Lower leg skin (tissue), 4 donors: ENCODE measurements at regions not wholly inside any gene's neighbourhood (a gene's known extent, or its start where the extent isn't known, plus 50 kb on each side); places are given as distances from the start of the nearest gene placed in this dataset.

ENCODE experiments used
- DNase-seq, 2 donors: peaks; one replicate each; pipeline ENCODE4 v3.0.0-alpha.2; 2019; ENCODE audit warnings: low spot score in 2 of 2
- H3K4me3 ChIP-seq: fragments of 200-600 bp; sonication (generic); 2 replicates; pipeline ENCODE4 v1.5.1; 2017; ENCODE audit warnings: mild to moderate bottlenecking, low read depth; ENCODE audit not compliant: poor library complexity, severe bottlenecking
- CTCF ChIP-seq, 3 donors: fragments of 450-650 bp; IDR thresholded peaks; one replicate each; pipeline ENCODE4 v1.5.1; 2016; ENCODE audit warnings: antibody characterized with exemption in 3 of 3, mild to moderate bottlenecking in 3 of 3, moderate library complexity in 2 of 3
- POLR2A ChIP-seq, 2 donors: fragments of 450-650 bp; IDR thresholded peaks; one replicate each; pipeline ENCODE4 v1.6.1; 2016 to 2017; ENCODE audit warnings: antibody characterized with exemption in 2 of 2, mild to moderate bottlenecking in 1 of 2, moderate library complexity in 1 of 2
- WGBS, 2 donors: methylation state at CpG; one replicate each; pipeline ENCODE4 v1.1.5; 2018; 5-methylcytosine and 5-hydroxymethylcytosine counted together
- intact Hi-C: fragments of 100-400 bp; cut with DNase I; formaldehyde crosslinking; loops from one replicate; pipeline ENCODE4 v1.15.0; 2023; ENCODE audit warnings: low total_unique reads

GRCh38 chrX:45862801-45863200 lies 662.1 kb upstream of the DIPK2B start:
- WGBS, 2 donors = 47 to 50% methylated on average over 1 of the region's 1 CpG
- intact Hi-C loops = no loop called here
- TF ChIP-seq CTCF (IDR thresholded peaks at IDR 0.05) (no peak), POLR2A (IDR thresholded peaks at IDR 0.05) (no peak)
- DNase-seq = no peak
- no peak overlapping the region for H3K4me3 ChIP-seq

DNA sequence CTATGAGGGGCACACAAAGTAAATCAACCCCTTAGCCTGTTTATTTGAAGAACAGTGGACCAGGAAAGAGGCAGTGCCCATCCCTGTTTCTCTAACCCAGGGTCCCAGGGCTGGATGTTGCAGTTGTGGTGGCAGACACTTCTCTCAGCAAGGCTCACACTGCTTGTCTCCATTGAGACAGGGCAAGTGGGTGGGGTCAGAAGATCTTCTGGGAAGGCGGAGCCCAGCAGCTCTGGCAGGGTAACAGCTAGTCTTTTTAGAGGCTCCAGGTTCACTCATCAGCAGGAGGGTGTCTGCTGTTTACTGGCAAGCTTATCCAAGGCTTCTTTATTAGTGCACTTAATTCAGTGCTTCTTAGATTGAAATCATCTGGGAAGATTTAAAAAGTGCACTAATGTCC lies 659.8 kb upstream of the DIPK2B start:
- WGBS, 2 donors = 63 to 83% methylated on average over 1 of the region's 1 CpG
- DNase-seq = no peak
- TF ChIP-seq CTCF (IDR thresholded peaks at IDR 0.05) (no peak), POLR2A (IDR thresholded peaks at IDR 0.05) (no peak)
- intact Hi-C loops = no loop called here
- no peak overlapping the region for H3K4me3 ChIP-seq

DNA sequence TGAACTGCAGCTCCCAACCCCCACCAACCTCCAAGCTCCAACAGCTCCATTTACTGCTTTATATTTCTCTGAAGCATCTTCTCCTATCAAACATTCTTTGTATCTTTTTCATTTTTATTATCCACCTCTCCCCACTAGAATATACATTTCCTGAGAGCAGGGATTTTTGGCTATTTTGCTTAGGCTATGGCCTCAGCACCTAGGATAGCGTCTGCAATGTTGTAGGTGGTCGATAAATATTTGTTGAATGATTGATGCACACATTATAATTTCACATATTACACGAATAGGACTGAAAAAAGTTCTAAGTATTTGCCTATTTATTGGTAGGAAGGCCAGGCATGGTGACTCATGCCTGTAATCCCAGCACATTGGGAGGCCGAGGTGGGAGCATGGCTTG lies 658.7 kb upstream of the DIPK2B start:
- WGBS, 2 donors = 60 to 80% methylated on average over 4 of the region's 4 CpGs

DNA sequence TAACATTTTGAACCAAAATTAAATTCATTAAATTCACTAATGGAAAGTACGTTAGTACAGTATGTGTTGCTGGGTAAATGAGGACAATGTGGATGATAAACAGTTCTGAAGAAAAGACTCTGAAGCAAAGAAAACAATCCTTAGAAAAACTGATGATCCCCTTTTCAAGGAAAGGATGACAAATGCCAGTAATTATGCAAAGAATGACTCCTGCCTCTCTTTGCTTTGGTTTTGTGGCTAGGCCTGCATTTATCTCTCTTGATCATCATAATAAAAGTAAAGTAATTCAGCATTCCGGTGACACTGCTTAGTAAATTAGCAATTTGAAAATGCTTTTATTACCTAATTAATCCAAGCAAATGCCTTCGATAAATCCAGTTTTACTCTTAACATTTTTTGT lies 652.2 kb upstream of the DIPK2B start:
- no peak for TF ChIP-seq POLR2A (IDR thresholded peaks at IDR 0.05)
- no peak for TF ChIP-seq CTCF (IDR thresholded peaks at IDR 0.05)
- H3K4me3 ChIP-seq = no peak overlapping the region

More for the DNA sequence above, 658.7 kb upstream of the DIPK2B start:
- DNase-seq = no peak
- intact Hi-C loops = no loop called here
- TF ChIP-seq CTCF (IDR thresholded peaks at IDR 0.05) (no peak), POLR2A (IDR thresholded peaks at IDR 0.05) (no peak)
- H3K4me3 ChIP-seq = no peak overlapping the region

DNA sequence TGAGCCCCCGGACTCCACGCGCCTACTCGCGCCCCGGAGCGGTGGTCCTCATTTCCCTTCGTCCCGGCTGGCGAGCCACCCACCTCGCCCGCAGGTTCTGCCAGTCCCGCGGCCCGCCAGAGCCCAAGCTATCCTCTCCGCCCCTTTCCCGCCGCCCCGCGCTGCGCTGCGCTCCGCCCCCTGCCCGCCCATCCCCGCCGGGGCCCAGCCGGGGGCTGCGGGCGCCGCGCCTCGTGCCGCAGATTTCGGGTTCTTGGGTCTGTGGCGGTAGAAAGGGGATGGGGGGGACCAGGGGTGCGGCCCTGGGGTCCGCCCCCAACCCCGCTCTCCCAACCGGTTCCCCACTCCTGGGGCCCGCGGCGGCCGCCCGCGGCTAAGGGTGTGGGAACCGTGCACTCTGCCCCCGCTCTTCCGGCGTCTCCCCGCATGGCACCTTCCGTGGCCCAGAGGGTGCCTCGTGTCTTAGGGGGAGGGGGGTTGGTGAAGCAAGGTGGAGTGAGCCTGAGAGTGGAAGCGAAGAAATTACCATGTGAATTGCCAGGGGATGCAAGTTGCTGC lies 650.8 kb upstream of the DIPK2B start:
- intact Hi-C loops = no loop called here
- TF ChIP-seq POLR2A (IDR thresholded peaks at IDR 0.05) (no peak), CTCF (IDR thresholded peaks at IDR 0.05) (no peak)
- DNase-seq = peak in 1 of 2 donors; percentile 24
- peak overlapping the region; percentile 25 for H3K4me3 ChIP-seq
- 2 to 56% methylated on average over 8 to 47 of the region's 53 CpGs for WGBS, 2 donors

More for the DNA sequence above, 652.2 kb upstream of the DIPK2B start:
- WGBS, 2 donors = 50 to 65% methylated on average over 3 of the region's 3 CpGs
- no peak for DNase-seq
- intact Hi-C loops = no loop called here
